AG09319 (cell line): ENCODE measurements at regions not wholly inside any gene's neighbourhood (a gene's known extent, or its start where the extent isn't known, plus 50 kb on each side); places are given as distances from the start of the nearest gene placed in this dataset.

ENCODE experiments used
- DNase-seq: peaks from one replicate; pipeline ENCODE4 v3.0.0-alpha.2; 2010; ENCODE audit warnings: low read depth; ENCODE audit errors: extremely low read depth
- TF ChIP-seq, protein P1 (sequence below): IDR thresholded peaks from 2 replicates; pipeline ENCODE4 v1.5.1; 2011; ENCODE audit warnings: low read depth, mild to moderate bottlenecking, inconsistent platforms, low read length, moderate library complexity

- DNase-seq = no peak
- TF ChIP-seq, protein P1, sequence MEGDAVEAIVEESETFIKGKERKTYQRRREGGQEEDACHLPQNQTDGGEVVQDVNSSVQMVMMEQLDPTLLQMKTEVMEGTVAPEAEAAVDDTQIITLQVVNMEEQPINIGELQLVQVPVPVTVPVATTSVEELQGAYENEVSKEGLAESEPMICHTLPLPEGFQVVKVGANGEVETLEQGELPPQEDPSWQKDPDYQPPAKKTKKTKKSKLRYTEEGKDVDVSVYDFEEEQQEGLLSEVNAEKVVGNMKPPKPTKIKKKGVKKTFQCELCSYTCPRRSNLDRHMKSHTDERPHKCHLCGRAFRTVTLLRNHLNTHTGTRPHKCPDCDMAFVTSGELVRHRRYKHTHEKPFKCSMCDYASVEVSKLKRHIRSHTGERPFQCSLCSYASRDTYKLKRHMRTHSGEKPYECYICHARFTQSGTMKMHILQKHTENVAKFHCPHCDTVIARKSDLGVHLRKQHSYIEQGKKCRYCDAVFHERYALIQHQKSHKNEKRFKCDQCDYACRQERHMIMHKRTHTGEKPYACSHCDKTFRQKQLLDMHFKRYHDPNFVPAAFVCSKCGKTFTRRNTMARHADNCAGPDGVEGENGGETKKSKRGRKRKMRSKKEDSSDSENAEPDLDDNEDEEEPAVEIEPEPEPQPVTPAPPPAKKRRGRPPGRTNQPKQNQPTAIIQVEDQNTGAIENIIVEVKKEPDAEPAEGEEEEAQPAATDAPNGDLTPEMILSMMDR = no peak
Observed at GRCh38 chr3:87796843-87797185, 262.0 kb downstream of the CGGBP1 start.

DNA sequence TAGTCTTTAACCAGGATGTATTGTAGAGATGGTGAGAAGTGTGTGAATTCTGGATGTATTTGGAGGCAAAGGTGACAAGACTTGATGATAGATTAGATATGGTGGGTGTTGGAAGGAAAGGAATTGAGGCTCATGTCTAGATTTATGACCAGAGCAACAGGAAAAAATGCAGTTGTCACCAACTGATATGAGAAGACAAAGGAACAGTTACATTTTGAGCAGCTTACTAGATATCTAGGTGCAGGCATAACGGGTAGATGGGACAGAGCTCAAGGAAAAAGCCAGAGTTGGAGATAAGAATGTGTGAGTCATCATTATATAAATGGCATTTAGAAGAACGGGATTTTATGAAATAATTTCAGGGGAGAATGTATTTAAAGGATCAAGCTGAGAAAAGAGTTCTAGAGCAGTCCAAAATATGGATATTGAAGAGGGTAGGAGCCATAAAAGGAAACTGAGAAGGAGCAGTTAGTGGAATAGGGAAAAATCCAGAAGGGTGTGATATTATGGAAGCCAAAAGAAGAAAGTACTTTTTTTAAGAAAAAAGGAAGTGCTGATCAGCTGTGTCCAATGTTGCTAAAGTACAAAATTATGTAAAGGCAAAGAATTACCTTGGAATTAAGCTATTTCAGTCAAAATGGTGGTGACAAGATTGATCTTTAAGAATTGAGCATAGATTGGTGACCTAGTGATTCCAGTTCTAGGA is 262.5 kb downstream of the CGGBP1 start:
- DNase-seq = no peak
- TF ChIP-seq, protein P1 = no peak

GRCh38 chr3:87795701-87796100 is 263.1 kb downstream of the CGGBP1 start:
- DNase-seq = no peak
- TF ChIP-seq, protein P1 = no peak

DNA sequence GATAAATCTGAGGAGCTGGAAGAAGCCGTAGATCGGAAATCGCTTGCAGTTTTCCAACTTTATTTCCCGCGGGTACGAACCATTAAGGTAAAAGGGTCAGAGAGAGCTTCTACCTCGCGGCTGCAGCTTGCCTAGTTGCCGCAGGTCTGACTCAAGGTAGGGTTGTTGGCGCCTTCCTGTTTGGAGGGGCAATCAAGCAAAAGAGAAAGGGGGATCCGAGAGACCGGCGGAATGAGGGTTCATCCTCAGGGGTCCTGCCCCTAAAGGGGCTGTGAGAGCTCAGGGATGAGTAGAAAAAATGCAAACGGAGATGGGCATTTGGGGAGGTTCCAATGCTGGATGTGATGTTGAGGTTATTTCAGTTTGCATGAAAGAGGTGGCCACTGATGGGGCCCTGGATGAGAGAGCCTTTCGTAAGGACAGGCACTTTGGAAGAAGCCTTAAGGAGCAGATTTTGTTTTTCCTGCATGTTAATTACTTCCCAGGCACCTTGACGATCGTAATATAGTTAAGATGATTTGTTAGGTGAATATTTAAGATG is 265.4 kb downstream of the CGGBP1 start:
- TF ChIP-seq, protein P1 = no peak

GRCh38 chr3:87792534-87793336 is 266.1 kb downstream of the CGGBP1 start, which contains the start of gene HTR1F:
TSS of gene HTR1F (plus strand) at chr3:87792706.
- no peak for DNase-seq
- TF ChIP-seq, protein P1 = no peak

More for the DNA sequence above, 265.4 kb downstream of the CGGBP1 start:
- no peak for DNase-seq

GRCh38 chr3:87792198-87792533 is 266.6 kb downstream of the CGGBP1 start:
- TF ChIP-seq, protein P1 = no peak
- no peak for DNase-seq
